Astrocyte of the cerebellum (primary cell): ENCODE measurements at regions not wholly inside any gene's neighbourhood (a gene's known extent, or its start where the extent isn't known, plus 50 kb on each side); places are given as distances from the start of the nearest gene placed in this dataset.
A peak's percentile ranks its signal among the peaks of the same experiment; 100 is the strongest.

ENCODE experiments used
- DNase-seq: peaks from one replicate; pipeline ENCODE4 v3.0.0-alpha.2; 2011; ENCODE audit warnings: low read depth
- H3K4me3 ChIP-seq: 2 replicates; pipeline ENCODE4 v1.5.1; 2011; ENCODE audit warnings: mild to moderate bottlenecking, low read depth, low read length, moderate library complexity
- CTCF ChIP-seq: IDR thresholded peaks from 2 replicates; pipeline ENCODE4 v1.5.1; 2012; ENCODE audit warnings: low read length, low read depth, moderate library complexity, mild to moderate bottlenecking; ENCODE audit errors: missing control alignments
- in situ Hi-C: cut with HindIII; loops from 2 replicates; pipeline ENCODE4 v1.10.0; 2017; ENCODE audit warnings: low sequenced_read_pairs

- no peak overlapping the region for H3K4me3 ChIP-seq
- DNase-seq = peak; percentile 65
- no peak for TF ChIP-seq CTCF
- in situ Hi-C loops = no loop called here
Measured at GRCh38 chr18:42414756-42415454, 459.9 kb downstream of the PIK3C3 start.

GRCh38 chr18:42417189-42417588 is 462.2 kb downstream of the PIK3C3 start:
- in situ Hi-C loops = no loop called here
- H3K4me3 ChIP-seq = no peak overlapping the region
- no peak for DNase-seq
- no peak for TF ChIP-seq CTCF

GRCh38 chr18:42418121-42418520 is 463.1 kb downstream of the PIK3C3 start:
- in situ Hi-C loops = no loop called here
- no peak for TF ChIP-seq CTCF
- no peak overlapping the region for H3K4me3 ChIP-seq
- no peak for DNase-seq

GRCh38 chr18:42425025-42425424 is 470.0 kb downstream of the PIK3C3 start:
- no peak for TF ChIP-seq CTCF
- in situ Hi-C loops = no loop called here
- H3K4me3 ChIP-seq = no peak overlapping the region
- no peak for DNase-seq

GRCh38 chr18:42426496-42427015 is 471.5 kb downstream of the PIK3C3 start:
- in situ Hi-C loops = no loop called here
- no peak for DNase-seq
- no peak overlapping the region for H3K4me3 ChIP-seq

GRCh38 chr18:42429196-42429595 is 474.2 kb downstream of the PIK3C3 start:
- no peak overlapping the region for H3K4me3 ChIP-seq
- in situ Hi-C loops = no loop called here
- TF ChIP-seq CTCF = no peak
- no peak for DNase-seq

More at GRCh38 chr18:42426496-42427015, 471.5 kb downstream of the PIK3C3 start:
- TF ChIP-seq CTCF = no peak
